Small intestine (tissue), 7 donors: ENCODE measurements at regions not wholly inside any gene's neighbourhood (a gene's known extent, or its start where the extent isn't known, plus 50 kb on each side); places are given as distances from the start of the nearest gene placed in this dataset.
"Not testable (repeated sequence)": the region's sequence is repeated elsewhere in the genome, so short reads cannot be mapped to it uniquely, and the experiment has no call there.

Experiments
- DNase-seq, 2 donors: peaks; one replicate each; pipeline versions ENCODE4 v3.0.0 to v3.0.0-alpha.2; 2013
- FAIRE-seq: peaks from 2 replicates; lab custom pipeline; 2012; peaks lifted over from hg19 to GRCh38; lab: Jason Lieb, UNC
- H3K27ac ChIP-seq, 3 donors: one replicate each; pipeline ENCODE4 v1.5.1; 2013; ENCODE audit warnings: low read length in 2 of 3, mild to moderate bottlenecking in 2 of 3, control low read depth in 1 of 3, inconsistent platforms in 1 of 3, low read depth in 1 of 3, moderate library complexity in 1 of 3
- H3K27me3 ChIP-seq, 3 donors: one replicate each; pipeline ENCODE4 v1.6.1; 2013; ENCODE audit warnings: low read length in 3 of 3, inconsistent platforms in 1 of 3; ENCODE audit not compliant: control insufficient read depth in 3 of 3, insufficient read depth in 3 of 3
- H3K36me3 ChIP-seq, 3 donors: one replicate each; pipeline ENCODE4 v1.6.1; 2013; ENCODE audit warnings: low read length in 3 of 3, inconsistent platforms in 1 of 3, low read depth in 1 of 3, mild to moderate bottlenecking in 1 of 3, moderate library complexity in 1 of 3; ENCODE audit not compliant: control insufficient read depth in 3 of 3, insufficient read depth in 2 of 3
- H3K4me1 ChIP-seq, 3 donors: one replicate each; pipeline ENCODE4 v1.6.1; 2013; ENCODE audit warnings: low read length in 2 of 3, inconsistent platforms in 1 of 3, low read depth in 1 of 3, mild to moderate bottlenecking in 1 of 3, moderate library complexity in 1 of 3; ENCODE audit not compliant: control insufficient read depth in 3 of 3, insufficient read depth in 2 of 3
- H3K4me3 ChIP-seq, 3 donors: one replicate each; pipeline ENCODE4 v1.5.1; 2013; ENCODE audit warnings: low read length in 3 of 3, control low read depth in 1 of 3, inconsistent platforms in 1 of 3, low read depth in 1 of 3, mild to moderate bottlenecking in 1 of 3, moderate library complexity in 1 of 3
- H3K9me3 ChIP-seq, 2 donors: one replicate each; pipeline ENCODE4 v1.6.1; 2013; ENCODE audit warnings: low read depth in 1 of 2, low read length in 1 of 2; ENCODE audit not compliant: control insufficient read depth in 2 of 2, insufficient read depth in 1 of 2
- WGBS, 3 donors: extraction: QIAGEN DNeasy Blood & Tissue Kit; methylation state at CpG; one replicate each; pipeline ENCODE4 v1.1.7; 2013; 5-methylcytosine and 5-hydroxymethylcytosine counted together
- donor health status: healthy with polysubstance abuse.
- donor health status: control.
- donor health status: control.
- donor health status: Bipolar disorder and iron deficiency.
- donor health status: healthy.

DNA sequence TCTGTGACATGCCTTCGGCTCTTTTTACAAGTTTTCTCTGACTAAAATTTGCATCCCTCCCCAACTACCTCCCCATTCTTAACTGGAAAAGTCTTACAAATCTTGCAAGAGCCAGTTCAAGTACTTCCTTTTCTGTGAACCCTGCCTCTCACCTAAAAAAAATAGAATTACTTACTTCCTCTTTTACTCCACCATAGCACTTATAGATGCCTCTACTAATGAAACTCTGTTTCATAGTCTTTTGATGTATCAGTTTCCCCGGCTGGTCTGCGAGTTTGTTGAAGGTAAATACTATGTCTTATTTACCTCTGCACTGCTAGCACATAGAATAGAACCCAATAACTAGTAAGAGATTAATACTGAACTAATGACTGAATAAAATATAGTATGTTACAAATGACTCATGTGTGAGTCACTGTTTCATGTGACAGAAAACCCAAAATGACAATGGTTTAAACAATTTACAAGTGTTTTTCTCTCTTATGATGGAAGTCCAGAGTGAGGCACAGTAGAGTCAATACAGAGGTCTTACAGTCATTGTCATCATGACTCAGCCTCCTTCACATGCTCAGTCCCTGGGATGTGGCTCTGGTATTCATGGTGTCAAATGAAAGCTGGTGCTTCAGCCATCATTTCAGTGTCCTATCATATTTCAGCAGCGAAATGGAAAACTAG is 393.5 kb downstream of the RSL24D1 start:
- Histone ChIP-seq H3K27me3 (no peaks in the 10 kb centered on the region), H3K27ac (no peak overlapping the region), H3K4me1 (no peaks in the 10 kb centered on the region), H3K4me3 (no peak overlapping the region), H3K36me3 (no peaks in the 10 kb centered on the region), H3K9me3 (no peaks in the 10 kb centered on the region)
- no peak for DNase-seq
- 59 to 75% (median 65%) methylated on average over 4 of the region's 4 CpGs for WGBS, 3 donors
- FAIRE-seq: no peak

DNA sequence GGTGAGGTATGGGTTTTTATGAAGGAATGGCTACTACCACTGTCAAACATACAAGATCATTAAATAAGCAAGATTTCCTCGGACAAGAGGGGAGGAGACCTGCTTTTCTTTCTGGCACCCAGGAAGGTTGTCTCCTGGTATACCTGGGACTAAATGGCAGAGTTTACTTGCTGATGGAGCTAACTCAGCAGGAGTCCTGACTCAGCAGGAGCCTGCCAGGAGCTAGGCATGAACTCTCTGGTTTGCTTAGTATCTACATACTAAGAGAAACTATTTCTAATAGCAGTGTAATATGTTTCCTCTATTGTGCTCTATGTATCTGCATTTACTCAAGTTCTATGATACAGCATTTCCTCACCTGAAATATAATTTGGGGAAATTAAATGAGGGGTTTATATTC is 404.2 kb downstream of the RSL24D1 start:
- no peak overlapping the region for H3K27ac ChIP-seq
- no peaks in the 10 kb centered on the region for H3K27me3 ChIP-seq
- no peaks in the 10 kb centered on the region for H3K36me3 ChIP-seq
- DNase-seq: no peak
- no peaks in the 10 kb centered on the region for H3K9me3 ChIP-seq
- no peak overlapping the region for H3K4me3 ChIP-seq
- no peaks in the 10 kb centered on the region for H3K4me1 ChIP-seq
- WGBS, 3 donors: 65 to 96% (median 90%) methylated on average over 1 of the region's 1 CpG
- no peak for FAIRE-seq

DNA sequence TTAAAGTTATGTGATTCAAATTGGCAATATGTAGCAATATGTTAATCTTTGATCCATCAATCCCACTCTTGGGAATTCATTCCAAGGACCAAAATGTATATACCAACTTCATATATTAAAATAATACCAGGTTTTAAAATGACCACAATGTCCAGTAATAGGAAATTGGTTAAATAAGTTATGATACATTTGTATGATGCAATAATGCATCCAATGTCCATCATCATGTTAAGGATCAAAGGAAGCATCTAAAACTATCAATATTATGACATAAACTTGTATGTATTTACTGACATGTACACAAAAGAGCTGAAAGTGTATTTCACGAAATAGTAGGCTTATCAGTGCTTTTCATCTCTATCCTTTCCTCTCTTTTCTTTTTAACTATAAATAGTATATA is 406.0 kb downstream of the RSL24D1 start:
- no peaks in the 10 kb centered on the region for H3K9me3 ChIP-seq
- DNase-seq (no peak), FAIRE-seq (no peak)
- H3K4me3 ChIP-seq: no peak overlapping the region
- no peak overlapping the region for H3K27ac ChIP-seq
- WGBS, 3 donors: 33 to 55% (median 43%) methylated on average over 1 of the region's 1 CpG
- H3K4me1 ChIP-seq: no peaks in the 10 kb centered on the region
- no peaks in the 10 kb centered on the region for H3K36me3 ChIP-seq
- H3K27me3 ChIP-seq: no peaks in the 10 kb centered on the region

DNA sequence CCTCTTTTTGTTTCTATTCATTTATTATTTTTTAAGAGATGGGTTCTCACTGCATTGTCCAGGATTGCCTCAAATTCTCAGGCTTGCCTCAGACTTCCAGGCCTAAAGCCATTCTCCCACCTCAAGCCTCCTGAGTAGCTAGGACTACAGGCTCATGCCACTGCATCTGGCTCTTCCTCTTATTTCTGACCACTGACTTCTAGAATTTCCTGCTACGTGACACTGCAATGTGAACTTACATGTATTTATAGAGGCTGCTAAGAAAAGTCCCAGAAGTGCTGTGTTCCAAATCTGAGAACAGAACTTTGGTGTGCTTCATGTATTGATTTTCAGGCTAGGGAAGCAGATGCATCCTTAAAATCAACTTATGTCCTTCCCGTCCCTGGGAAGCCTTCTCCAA is 407.4 kb downstream of the RSL24D1 start:
- H3K4me3 ChIP-seq: no peak overlapping the region
- no peak overlapping the region for H3K27ac ChIP-seq
- H3K27me3 ChIP-seq: no peaks in the 10 kb centered on the region
- no peaks in the 10 kb centered on the region for H3K4me1 ChIP-seq
- no peaks in the 10 kb centered on the region for H3K36me3 ChIP-seq
- H3K9me3 ChIP-seq: no peaks in the 10 kb centered on the region
- no peak for DNase-seq
- 69 to 77% (median 74%) methylated on average over 2 of the region's 2 CpGs for WGBS, 3 donors
- FAIRE-seq: no peak

DNA sequence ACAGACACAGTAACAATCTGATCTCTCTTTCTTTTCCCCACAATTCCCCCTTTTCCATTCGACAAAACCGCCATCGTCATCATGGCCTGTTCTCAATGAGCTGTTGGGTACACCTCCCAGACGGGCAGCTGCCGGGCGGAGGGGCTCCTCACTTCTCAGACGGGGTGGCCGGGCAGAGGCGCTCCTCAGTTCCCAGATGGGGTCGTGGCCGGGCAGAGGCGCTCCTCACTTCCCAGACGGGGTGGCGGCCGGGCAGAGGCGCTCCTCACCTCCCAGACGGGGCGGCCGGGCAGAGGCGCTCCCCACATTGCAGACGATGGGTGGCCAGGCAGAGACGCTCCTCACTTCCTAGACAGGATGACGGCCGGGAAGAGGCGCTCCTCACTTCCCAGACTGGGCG is 415.5 kb downstream of the RSL24D1 start:
- not testable (repeated sequence) for H3K4me3 ChIP-seq, DNase-seq, H3K27me3 ChIP-seq, H3K9me3 ChIP-seq, H3K27ac ChIP-seq, H3K4me1 ChIP-seq, H3K36me3 ChIP-seq, FAIRE-seq
- WGBS, 3 donors: 94 to 96% (median 95%) methylated on average over 24 to 26 of the region's 26 CpGs

DNA sequence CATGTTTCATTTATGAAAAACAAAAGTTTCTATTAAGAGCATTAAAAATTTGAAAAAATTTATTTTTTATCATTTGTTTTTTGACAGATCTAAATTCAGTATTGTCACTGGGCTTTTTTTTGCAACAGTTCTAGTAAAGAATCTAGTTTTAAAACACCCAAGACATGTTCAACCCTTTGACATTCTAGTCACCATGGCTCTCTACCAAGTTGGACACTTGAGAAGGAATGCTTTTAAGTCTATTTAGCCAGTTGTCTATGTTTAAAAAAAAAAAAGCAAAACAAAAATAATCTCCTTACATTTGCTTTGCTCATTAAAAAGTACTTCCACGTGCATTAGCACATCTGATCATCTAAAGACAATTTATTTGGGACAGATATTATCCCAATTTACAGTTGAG is 417.5 kb downstream of the RSL24D1 start:
- WGBS, 3 donors: 44 to 56% (median 54%) methylated on average over 1 of the region's 1 CpG
- FAIRE-seq: no peak
- H3K27me3 ChIP-seq: no peaks in the 10 kb centered on the region

DNA sequence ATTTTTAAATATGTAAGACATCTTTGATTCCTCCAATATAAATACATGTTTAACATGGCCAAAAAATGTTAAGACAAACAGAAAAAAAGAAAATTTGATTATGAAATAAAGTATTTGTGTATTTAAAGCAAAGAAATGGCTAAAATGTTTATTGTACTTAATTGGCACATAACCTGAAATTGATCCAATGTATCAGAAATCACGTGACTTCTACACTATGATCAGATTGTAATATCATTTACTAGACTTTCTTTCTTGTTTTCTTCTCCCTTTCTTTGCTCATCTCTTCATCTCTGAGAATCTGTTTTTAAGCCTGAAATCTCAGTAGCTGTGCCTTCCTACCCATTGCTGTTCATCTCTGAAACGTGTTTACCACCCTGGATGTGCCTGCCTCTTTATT is 420.3 kb downstream of the RSL24D1 start:
- 43 to 54% (median 43%) methylated on average over 2 of the region's 2 CpGs for WGBS, 3 donors
- Histone ChIP-seq H3K36me3 (no peaks in the 10 kb centered on the region), H3K9me3 (no peaks in the 10 kb centered on the region), H3K27me3 (no peaks in the 10 kb centered on the region), H3K27ac (no peak overlapping the region), H3K4me1 (no peaks in the 10 kb centered on the region), H3K4me3 (no peak overlapping the region)
- FAIRE-seq (no peak), DNase-seq (no peak)

More for the DNA sequence above, 417.5 kb downstream of the RSL24D1 start:
- DNase-seq: no peak
- no peaks in the 10 kb centered on the region for H3K9me3 ChIP-seq
- no peaks in the 10 kb centered on the region for H3K36me3 ChIP-seq
- H3K27ac ChIP-seq: no peak overlapping the region
- H3K4me3 ChIP-seq: no peak overlapping the region
- no peaks in the 10 kb centered on the region for H3K4me1 ChIP-seq

DNA sequence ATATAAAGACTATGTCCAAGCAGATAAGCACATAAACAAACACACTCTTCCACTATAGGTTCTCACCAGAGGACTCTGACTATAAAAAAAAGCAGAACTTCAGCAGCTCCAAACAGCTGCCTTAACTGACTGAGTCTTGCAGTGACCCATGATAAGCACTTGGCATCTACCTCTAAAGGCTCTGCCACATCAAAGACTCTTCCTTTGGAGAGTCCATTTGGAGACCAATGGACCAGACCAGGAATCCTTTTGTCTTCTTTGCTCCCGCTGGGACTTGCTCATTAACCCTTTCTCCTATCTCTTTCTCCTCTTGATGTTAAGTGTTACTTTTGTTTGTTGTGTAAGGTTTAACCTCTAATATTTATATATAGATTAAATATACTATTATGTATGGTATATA is 424.1 kb downstream of the RSL24D1 start:
- Histone ChIP-seq H3K27me3 (no peaks in the 10 kb centered on the region), H3K27ac (no peak overlapping the region), H3K36me3 (no peaks in the 10 kb centered on the region), H3K9me3 (no peaks in the 10 kb centered on the region), H3K4me1 (no peaks in the 10 kb centered on the region), H3K4me3 (no peak overlapping the region)
- no peak for DNase-seq
- no peak for FAIRE-seq
- 76 to 83% (median 79%) methylated on average over 1 of the region's 1 CpG for WGBS, 3 donors

DNA sequence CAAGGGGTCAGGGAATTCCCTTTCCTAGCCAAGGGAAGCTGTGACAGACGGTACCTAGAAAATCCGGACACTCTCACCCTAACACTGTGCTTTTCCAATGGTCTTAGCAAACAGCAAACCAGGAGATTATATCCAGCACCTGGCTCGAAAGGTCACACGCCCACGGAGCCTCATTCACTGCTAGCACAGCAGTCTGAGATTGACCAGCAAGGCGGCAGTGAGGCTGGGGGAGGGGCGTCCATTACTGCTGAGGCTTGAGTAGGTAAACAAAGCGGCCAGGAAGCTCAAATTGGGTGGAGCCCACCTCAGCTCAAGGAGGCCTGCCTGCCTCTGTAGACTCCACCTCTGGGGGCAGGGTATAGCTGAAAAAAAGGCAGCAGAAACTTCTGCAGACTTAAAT is 447.3 kb downstream of the RSL24D1 start:
- not testable (repeated sequence) for H3K27me3 ChIP-seq, H3K4me3 ChIP-seq, H3K9me3 ChIP-seq, DNase-seq, H3K36me3 ChIP-seq, FAIRE-seq, H3K4me1 ChIP-seq, H3K27ac ChIP-seq
- 84 to 87% (median 87%) methylated on average over 8 of the region's 8 CpGs for WGBS, 3 donors
